GM12875 (cell line): ENCODE measurements at regions not wholly inside any gene's neighbourhood (a gene's known extent, or its start where the extent isn't known, plus 50 kb on each side); places are given as distances from the start of the nearest gene placed in this dataset.

Experiments
- H3K4me3 ChIP-seq: one replicate; pipeline ENCODE4 v1.5.1; 2011; ENCODE audit warnings: low read depth, low read length, control low read depth
- CTCF ChIP-seq: IDR thresholded peaks from 2 replicates; pipeline ENCODE4 v1.5.1; 2011; ENCODE audit warnings: low read depth, mild to moderate bottlenecking, control low read depth, inconsistent platforms, low read length, moderate library complexity, borderline replicate concordance; ENCODE audit not compliant: insufficient read depth

- H3K4me3 ChIP-seq, result no peak overlapping the region
- TF ChIP-seq CTCF, result no peak
Observed at GRCh38 chr3:168753724-168754123, 658.0 kb upstream of the GOLIM4 start.

GRCh38 chr3:168752339-168752738 is 656.6 kb upstream of the GOLIM4 start:
- no peak for TF ChIP-seq CTCF
- H3K4me3 ChIP-seq, result no peak overlapping the region

GRCh38 chr3:168747697-168748096 is 652.0 kb upstream of the GOLIM4 start:
- TF ChIP-seq CTCF, result no peak
- H3K4me3 ChIP-seq, result no peak overlapping the region

GRCh38 chr3:168738527-168739325 is 643.0 kb upstream of the GOLIM4 start:
- no peak for TF ChIP-seq CTCF
- no peak overlapping the region for H3K4me3 ChIP-seq

- no peak for TF ChIP-seq CTCF
Observed at GRCh38 chr3:168736202-168736601, 640.5 kb upstream of the GOLIM4 start.

GRCh38 chr3:168730073-168730472 is 634.3 kb upstream of the GOLIM4 start:
- no peak for TF ChIP-seq CTCF

More at GRCh38 chr3:168736202-168736601, 640.5 kb upstream of the GOLIM4 start:
- no peak overlapping the region for H3K4me3 ChIP-seq

GRCh38 chr3:168722091-168722490 is 626.4 kb upstream of the GOLIM4 start:
- no peak for TF ChIP-seq CTCF
- no peak overlapping the region for H3K4me3 ChIP-seq

More at GRCh38 chr3:168730073-168730472, 634.3 kb upstream of the GOLIM4 start:
- no peak overlapping the region for H3K4me3 ChIP-seq
